NCI-H2171 (cell line): ENCODE measurements at regions not wholly inside any gene's neighbourhood (a gene's known extent, or its start where the extent isn't known, plus 50 kb on each side); places are given as distances from the start of the nearest gene placed in this dataset.

Source experiments
- DNase-seq: peaks from one replicate; lab custom pipeline; 2025; lab: John Stamatoyannopoulos, UW

DNA sequence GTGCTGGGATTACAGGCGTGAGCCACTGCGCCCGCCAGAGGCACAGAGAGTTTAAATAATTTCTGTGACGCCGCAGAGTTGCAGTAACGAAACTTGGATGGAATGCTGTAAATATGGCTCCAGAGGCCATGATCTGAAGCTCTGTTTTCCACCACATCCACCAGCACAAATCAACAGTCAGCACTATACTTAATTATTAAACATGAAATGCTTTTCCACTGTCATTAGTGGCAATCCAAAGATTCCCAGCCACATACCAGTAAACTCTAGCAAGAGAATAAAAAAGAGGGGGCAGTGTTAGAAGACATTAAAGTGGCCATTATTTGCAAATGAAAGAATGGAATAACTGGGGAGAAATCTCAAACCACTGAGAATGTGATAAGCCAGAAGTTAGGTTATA, 242.5 kb downstream of the DIRAS2 start:
- no peak for DNase-seq

DNA sequence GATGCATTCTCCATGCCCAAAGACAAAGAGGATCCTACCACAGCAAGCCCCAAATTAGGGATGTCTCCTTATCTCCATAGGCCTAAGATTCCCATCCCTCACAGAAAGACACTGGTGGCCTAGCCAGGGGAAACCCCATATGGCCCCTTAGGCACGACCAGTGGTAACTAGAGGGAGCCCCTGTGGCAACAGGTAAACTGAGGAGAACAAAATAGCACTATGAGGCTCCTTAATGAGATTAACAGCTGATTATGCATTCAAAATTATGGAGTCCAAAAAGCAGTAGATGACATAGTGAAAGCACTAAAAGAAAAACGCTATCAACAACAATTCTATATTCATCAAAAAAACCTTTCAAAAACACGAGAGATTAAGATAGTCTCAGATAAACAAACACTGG, 234.0 kb downstream of the DIRAS2 start:
- DNase-seq, result no peak

DNA sequence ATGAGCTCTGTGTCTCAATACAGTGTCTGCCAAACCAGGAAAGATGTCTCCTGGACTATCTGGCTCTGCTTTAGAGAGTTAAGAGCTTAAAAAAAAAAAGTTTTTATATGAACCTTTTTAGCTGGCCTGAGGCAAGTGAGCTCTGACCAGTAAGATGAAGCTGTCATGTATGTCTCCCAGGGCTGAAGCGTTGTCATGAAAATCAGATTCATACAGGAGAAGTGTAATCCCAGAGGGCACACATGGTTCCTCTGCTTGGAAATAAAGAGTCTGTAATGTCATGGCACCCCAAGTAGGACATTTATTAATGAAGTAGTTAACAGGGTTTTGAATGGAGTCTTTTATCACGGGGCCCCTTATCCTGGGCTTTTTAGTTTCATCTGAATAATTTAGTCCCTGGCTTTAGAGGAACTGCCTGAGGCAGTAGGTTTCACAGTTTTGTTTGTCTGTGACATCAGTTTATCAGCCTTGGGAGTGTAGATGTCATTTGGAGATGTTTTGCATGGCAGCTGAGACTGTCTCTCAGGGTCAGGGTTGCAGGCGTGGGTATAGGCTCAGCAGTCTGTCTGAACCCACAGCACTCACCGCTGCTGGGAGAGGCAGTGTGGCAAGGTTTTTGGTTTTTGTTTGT, 223.3 kb downstream of the DIRAS2 start:
- no peak for DNase-seq

DNA sequence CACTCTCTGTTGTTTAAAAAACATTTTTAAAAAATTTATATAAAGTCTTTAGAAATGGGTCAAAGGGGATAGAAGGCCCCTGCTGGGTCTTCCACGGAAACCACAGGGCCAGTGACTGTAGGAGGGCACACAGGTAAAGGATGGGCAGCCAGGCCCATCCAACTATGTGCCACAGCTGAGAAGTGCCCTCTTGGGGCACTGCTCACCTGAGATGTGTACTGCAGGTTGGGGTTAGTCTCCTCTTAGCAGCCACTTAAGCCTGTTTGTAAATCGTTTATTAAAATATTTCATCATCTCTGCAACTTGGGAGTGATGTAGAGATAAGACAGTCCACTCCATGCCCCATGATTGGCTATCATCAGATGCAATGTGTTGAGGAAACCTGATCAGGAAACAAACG, 222.4 kb downstream of the DIRAS2 start:
- DNase-seq, result no peak

DNA sequence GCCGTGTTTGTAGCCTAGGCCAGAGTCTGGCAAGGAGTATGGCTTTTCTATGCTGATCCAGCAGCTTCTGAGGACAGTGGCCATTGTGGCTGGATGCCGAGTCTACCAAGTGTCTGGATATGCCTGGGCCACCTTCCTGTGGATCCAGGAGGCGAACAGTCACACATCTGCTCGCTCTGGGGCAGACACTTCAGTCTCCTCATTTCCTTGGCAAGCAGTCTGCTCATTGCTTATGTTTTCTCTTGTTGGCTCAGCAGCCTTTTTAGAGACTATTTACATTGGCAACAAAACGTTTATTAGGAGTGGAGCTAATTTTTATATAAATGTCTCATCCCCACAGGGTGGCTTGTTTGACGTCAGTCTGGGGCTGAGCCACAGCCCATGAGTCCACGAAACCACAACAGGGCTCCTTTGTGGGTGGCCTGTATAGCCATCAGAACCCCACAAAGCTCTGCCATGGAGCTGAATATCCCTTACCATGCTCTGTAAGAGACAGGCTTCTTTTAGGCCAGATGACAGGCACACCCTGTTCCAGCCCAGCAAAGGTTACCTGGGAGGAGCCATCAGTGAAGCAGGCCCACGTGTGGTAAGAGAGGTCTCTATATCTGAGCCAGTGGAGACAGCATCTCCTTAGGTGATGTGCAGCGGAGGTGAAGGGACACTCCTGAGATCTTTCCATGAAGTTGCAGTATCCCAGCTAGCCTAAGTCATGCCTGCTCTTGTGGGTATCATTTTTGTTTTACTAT, 221.7 kb downstream of the DIRAS2 start:
- no peak for DNase-seq

DNA sequence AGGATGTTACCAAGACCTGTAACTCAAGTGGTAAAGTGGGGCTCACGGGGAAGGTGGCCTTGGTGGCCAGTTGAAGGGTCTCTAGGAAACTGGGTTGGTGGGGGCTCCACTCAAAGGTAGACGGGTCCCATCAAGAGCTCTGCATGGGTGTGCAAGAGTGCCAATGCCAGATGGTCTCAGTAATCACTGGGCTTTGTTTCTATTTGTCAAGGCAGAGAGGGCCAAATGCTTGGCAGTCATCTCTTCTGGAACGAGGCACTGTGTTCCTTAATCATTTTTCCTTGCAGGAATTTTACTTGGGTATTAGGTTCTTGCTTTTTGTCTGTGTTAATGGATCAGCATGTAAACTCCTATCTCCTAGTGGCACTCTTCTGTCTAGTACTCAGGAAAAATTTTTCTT, 220.8 kb downstream of the DIRAS2 start:
- DNase-seq, result no peak

DNA sequence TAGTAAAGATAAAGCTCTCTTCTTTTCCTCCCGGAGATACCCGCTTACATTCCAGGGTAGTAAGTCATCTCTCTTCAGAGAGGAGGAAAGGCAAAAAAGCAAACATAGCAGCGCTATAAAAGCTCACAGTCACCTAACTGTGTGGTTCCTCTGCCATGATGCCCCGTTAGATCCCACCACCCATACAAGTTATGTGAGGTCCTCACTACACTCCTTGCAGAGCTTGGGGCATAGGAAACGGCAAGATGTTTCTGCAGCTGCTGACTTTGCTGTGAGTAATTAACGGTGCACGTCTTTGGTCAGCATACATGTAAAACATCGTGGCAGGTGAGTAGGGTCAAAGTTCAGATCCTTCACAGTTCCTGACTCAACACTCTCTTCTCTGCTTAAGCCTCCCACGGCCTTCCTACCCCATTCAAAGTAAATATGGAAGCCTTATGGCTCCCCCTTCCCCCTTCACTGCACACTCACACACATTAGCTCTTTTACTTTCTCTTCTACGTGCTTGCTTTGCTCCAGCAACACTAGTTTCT, 218.9 kb downstream of the DIRAS2 start:
- no peak for DNase-seq

DNA sequence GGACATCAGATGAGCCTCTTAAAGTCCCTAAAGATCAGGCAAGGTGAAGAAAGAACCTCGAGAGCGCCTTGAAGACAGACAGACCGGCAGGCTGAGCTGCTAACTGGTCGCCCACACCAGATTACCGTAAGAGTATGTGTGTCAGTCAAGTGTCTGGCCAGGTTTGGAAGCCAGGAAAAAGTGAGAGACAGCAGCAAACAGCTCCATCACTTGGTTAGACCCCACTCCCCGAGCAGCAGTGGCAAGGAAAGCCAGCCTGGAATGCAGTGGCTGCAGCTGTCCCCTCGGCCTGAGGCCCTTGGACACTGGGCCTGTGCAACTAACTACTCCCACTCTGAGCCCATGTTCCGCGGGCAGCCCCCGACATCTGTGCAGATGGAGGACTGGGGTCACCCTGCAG, 214.1 kb downstream of the DIRAS2 start:
- DNase-seq, result no peak

DNA sequence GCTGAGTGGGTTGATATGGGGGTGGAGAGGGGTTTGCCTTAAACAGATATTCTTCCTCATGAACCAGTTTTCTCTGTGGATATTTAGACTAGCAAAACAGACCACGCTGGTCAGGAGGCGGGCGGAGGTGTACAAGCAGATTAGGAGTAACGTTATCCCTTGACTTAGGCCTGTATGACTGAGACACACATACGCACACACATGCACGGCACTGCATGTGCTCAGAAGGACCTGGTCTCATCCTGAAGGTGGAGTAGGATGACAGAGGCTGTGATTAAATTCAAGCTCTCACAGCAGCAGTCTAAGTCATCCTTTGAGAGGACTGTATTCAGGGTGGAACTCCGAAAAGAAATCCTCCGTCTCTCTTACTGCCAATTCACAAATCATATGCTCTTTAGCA, 209.7 kb downstream of the DIRAS2 start:
- DNase-seq, result no peak

DNA sequence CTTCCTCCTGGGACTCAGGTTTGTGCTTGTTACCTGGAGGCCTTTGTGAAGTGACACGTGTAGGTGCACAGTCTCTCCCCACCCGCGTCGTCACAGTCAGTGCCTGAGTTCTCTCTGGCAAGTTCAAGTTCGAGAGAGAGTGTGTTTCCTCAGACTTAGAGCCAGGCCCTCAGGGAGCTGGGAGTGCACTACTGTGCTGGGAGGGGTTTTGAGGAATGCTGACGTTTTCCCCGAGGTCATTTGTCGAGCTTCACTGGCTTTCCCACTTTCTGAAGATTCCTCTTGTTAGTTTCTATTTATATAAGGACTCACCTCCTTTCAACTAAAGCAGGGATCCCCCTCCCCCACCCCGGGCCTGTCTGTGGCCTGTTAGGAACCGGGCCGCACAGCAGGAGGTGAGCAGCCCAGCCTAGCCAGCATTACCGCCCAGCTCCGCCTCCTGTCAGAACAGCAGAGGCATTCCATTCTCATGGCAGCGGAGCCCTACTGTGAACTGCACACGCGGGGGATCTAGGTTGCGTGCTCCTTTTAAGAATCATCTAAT, 209.2 kb downstream of the DIRAS2 start:
- no peak for DNase-seq

DNA sequence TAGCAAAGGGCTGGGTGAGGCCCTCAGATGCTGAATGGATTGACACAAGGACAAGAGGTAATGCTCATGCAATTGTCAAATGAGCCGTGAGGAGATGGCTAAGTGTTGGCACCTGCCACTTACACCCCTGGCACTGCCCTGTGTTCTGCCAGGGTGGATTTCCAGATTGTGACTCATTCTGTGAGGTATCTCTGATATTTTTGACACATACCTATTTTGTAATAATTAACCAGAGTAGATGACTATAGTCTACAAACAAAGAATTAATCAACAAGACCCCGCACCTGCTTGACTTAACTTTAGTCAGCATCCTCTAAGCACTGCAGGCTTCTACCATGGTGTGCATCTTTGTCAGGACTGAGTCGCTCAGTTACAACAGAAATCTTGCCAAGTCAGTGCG, 200.8 kb downstream of the DIRAS2 start:
- DNase-seq, result peak; percentile 34

DNA sequence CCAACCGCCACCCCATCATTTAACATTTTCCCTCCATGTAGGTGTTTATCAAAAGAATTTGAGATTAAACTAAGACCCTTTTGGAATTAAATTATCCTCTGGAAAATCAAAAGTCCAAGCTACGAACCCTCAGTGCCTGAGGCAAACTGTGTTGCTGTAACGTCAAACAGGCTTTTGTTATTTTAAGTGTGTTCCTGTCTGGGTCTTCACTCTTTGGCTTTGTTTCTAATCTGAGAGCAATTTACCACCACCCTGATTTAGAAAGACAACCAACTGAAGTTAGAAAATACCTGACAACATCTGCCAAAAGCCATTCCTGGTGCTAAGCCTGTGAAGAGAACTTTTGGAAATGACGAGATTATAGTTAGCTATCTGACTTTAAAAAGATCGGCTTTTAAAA, 199.9 kb downstream of the DIRAS2 start:
- DNase-seq, result no peak

DNA sequence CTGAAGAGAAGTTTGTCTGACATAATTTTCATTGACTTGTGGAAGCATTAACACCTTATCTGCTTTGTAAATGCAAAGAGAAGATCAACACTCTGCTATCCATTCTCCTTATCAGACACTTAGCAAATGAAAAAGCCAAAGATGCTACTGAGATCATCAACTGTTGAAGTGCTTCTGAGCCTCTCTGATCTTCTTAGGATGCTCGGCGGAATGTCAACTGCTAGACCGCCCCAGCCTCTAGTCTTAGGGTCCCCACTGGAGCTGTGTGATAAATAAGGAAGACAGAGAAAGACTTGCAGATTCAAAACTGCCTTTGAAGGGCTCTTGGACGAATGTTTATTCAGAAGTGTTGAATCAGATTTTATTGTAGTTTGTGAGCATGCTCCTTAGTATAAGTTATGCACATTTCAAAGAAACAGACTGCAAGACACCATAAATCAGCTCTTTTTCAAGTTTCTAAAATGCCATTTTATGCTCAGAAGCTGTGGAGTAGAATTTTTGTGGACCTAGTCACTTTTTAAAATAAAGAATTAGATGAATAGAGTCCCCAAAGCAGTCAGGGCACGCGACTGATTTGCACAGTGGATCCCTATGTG, 197.9 kb downstream of the DIRAS2 start:
- no peak for DNase-seq

DNA sequence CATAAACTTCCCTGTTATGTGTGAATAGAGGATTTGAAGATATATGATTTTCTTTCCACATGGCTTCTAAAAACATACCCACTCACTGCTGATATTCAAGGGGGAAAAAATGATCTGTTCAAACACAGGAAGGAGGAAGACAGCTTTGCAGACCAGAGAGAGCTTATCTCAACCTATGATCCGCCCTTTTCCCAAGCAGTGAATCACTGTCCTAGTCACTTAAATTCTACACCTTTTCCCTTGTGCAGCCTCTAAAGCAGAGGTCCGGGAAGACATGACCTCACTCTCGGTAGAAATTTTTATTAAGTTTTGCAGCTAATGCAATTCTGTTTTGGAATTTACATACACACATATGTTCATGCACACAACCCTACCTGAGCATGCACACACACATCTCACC, 197.2 kb downstream of the DIRAS2 start:
- no peak for DNase-seq

DNA sequence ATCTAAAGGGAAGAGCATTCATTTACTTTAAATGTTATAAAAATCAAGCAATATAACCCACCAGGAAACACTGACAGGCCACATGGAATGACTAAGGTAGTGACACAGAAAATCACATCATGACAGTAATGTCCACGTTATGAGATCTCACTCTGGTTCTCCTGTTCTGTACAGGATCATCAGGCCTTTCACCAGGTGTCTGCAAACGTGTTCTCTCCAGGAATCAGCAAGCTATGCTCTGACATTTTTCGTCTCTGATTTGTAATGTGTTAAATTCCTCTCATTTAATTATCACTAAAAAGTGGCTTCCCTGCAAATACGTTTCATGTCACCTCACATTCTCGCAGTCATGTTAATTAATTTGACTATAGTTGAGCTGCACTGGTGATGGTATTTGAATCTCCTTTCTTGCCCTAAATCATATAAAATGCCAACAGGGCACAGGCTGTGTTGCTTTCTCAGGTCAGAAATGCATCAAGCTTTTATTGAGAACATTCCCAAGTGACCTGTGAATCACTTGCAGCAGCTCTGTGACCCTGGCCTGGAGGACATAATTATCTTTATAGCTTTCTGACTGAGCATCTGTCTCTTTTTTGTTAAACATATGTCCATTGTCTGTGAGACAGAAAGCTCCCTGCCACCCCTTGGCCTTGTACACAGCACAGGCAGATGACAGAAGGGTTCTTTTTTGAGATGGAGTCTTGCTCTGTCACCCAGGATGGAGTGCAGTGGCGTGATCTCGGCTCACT, 196.2 kb downstream of the DIRAS2 start:
- DNase-seq, result no peak

DNA sequence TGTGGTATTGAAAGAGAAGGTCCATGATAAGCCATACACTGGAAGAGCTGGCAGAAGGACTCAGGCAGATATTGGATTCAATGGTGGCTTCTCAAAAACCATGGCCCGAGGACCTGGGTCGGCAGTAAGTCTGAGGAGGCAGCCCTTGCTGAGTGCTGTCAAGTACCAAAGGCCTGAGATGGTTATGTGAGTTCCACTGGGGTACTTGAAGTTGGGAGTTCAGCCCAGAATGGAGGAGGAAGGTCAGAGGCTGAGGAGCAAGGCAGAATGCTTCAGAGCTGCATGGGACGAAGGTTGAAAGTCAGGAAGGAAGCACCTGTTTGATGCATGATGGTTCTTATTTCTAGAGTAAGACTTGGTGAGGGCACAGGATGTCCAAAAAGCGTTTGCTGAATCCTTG, 194.9 kb downstream of the DIRAS2 start:
- DNase-seq, result no peak

DNA sequence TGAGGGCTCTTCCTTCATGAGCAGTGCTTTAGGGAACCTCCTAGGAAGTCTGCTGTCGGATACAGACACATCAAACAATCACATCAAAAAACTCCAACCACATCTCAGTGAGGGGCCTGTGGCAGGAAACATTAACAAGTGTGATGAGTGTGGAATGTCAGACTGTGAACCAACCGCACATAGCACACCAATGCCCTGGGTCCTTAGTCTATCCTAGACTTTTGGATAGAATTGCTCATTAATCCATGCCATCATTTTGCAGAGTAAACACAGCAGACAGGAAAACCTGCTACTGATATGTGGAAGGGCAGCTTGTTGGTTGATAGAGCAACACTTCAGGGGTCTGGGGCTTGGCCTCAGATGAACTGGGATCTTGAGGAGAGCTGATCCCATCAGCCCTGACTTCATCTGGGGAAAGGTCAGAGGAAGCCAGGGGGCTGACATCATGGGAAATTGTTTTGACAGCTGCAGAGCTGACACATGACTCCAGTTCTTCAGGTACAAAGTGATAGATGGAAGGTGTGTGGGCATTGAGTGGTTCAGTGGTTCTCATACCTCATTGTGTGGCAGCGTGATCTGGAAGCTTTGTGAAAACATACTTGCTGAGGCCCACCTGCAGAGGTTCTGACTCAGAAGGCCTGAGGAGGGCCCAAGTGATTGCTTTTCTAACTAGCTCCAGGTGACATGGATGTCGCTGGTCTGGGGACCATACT, 193.3 kb downstream of the DIRAS2 start:
- DNase-seq, result no peak

DNA sequence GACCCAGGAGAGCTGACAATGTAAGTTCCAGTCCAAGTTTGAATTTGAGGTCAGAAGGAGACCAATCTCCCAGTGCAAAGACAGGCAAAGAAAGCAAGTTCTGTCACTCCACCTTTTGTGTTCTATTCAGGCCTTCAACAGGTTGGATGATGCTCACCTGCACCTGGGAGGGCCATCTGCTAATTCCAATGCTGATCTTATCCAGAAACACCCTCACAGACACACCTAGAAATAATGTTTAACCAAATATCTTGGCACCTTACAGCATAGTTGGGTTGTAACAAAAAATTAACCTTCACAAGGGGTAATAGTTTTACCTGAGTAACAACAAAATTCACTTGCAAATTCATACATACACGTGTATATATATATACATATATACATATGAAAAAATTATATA, 190.8 kb downstream of the DIRAS2 start:
- DNase-seq, result no peak

DNA sequence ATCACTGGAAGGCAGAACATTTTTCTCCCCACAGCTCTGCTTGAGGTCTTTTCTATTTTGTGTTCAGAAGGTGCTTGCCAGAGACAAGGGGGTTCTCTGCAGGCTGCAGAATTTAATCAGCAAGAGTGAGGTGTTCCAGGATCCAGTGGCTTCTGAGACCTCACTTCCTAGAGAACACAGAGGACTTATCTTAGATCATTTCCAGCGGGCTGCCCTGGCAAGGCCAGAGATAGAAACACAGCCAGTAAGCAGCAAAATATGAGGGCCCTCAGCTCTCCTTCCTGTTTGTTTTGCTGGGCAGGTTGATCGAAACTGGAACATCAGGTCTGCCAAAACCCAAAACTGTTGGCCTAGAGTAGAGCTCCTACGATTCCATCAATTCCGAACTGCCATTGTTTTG, 187.3 kb downstream of the DIRAS2 start:
- no peak for DNase-seq

DNA sequence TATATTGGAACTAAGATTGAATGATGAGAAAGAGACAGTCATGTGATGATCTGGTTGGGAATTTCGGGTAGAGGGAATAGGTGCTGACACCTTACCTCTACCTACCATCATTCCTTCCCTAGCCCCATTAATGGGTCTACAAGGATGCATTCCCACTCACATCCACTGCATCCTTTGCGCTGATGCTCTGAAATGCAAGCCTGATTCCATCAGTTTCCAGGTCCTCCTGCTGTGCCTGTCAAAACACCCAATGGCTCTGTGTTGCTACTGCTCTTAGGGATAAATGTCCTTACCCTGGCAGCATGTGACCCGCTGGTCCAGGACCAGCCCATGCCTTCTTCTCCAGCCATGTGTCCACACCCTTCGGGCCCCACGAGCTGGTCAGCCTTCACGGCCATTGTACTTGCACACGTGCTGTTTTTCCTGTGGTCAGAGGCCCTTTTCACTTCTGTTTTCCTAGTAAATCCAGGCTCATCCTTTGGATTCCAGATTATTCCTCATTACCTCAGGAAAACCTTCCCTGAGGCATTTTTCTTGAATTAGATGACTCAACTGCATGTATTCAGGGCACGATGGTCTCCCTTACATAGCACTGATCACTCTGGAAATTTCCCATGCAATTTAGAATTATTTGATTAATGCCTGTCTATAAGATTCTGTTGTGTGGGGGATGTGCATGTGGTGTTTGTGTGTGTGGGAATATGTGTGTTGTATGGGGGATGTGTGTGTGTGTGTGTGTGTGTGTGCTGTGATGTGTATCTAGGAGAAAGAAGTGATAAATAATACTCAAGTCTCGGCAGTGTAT, 185.0 kb downstream of the DIRAS2 start:
- no peak for DNase-seq

DNA sequence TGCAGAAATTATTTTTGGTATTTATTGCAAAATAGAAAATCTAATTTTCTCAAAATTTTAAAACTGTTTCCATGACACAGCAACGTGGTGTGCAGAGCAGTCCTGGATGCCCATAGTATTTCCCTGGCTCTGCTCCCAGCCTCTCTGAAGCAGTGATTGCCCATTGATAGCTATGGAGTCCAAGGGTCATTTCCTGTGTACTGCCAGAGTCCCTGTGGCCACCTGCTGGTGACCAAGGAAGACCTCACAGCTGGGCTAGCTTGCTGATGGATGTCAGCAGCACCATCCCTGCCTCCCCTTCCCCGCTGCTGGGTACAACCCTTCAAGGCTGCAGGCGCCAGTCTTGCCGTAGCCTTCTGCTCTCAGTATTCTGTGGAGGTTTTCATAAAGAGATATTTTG, 184.1 kb downstream of the DIRAS2 start:
- DNase-seq, result no peak
